ENCODE measurements at regions not wholly inside any gene's neighbourhood (a gene's known extent, or its start where the extent isn't known, plus 50 kb on each side); places are given as distances from the start of the nearest gene placed in this dataset.

DNA sequence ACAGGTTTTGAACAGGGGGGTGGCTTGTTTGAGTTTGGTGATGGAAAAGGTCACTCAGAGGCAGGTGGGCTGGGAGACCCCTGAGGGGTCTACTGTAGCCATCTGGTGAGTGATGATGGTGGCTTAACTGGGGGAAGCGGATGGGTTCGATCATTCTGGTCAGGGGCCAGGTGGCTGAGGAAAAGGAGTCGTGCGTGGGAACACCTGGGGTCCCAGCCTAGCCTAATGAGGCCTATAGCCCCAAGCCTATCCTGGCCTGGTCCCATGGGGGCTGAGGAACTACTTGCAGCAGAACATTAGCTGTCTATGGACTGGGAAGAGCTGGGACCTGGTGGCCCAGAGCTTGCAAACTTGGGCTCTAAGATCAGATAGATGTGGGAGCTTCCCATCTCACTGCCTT is 158.4 kb upstream of the MYL2 start:
- no peaks in the 10 kb centered on the region for H3K79me2 ChIP-seq (ENCODE audit: control insufficient read depth, insufficient read depth, low read length, unreplicated experiment)
- peaks cover 99% of the 10 kb centered on the region for H3K27me3 ChIP-seq (ENCODE audit: insufficient read depth, low read length)
- no peak overlapping the region for H3K4me3 ChIP-seq (ENCODE audit: low read depth, low read length)
- H3K4me1 ChIP-seq (ENCODE audit: control insufficient read depth, insufficient read depth, low read length, unreplicated experiment): no peaks in the 10 kb centered on the region
- H2AFZ ChIP-seq (ENCODE audit: low read length, unreplicated experiment): no peak overlapping the region
- H3K36me3 ChIP-seq (ENCODE audit: insufficient read depth, low read length): no peaks in the 10 kb centered on the region
- H3K27ac ChIP-seq (ENCODE audit: low read depth, low read length): no peak overlapping the region

DNA sequence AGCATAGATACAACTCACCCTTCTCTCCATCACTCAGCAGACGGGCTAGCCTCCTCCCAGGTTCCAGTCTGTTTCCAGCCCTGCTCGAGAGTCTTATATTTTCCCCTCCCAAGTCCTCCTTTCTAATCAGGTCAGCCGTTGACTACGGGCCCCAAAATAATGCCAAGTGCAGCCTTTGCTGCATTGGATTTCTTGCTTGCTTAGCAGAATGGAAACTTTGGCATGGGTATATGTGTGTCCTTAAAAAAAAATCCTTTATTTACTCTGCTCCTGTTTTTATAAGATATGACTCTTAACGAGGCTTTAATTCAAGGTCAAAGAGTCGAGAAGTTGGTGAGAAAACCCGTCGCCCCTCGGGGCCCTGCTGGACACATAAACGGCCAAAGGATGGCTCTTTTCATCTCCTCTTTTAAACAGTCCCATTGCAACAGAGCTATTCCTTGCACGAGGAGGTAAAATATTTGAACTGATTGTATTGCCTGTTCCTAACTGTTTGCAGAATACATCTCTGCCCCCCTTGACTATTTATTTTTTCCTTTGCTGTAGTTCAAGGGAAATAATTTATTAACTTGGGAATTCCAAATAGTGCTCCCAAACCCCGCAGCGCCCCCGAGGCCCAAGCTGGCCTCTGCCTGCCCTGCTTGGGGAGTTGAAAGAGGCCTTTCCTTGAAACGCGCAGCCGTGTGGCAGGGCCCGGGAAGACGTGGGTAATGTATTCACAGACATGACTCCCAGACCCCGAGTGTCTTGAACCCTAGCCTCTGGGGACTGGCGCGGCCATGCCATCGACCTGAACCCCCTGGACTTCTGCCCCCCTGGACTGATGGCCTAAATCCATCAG is 156.5 kb upstream of the MYL2 start:
- Histone ChIP-seq H3K79me2 (ENCODE audit: control insufficient read depth, insufficient read depth, low read length, unreplicated experiment) (no peaks in the 10 kb centered on the region), H3K27me3 (ENCODE audit: insufficient read depth, low read length) (peaks cover 99% of the 10 kb centered on the region), H2AFZ (ENCODE audit: low read length, unreplicated experiment) (no peak overlapping the region), H3K27ac (ENCODE audit: low read depth, low read length) (no peak overlapping the region), H3K4me3 (ENCODE audit: low read depth, low read length) (no peak overlapping the region), H3K4me1 (ENCODE audit: control insufficient read depth, insufficient read depth, low read length, unreplicated experiment) (no peaks in the 10 kb centered on the region), H3K36me3 (ENCODE audit: insufficient read depth, low read length) (no peaks in the 10 kb centered on the region)

DNA sequence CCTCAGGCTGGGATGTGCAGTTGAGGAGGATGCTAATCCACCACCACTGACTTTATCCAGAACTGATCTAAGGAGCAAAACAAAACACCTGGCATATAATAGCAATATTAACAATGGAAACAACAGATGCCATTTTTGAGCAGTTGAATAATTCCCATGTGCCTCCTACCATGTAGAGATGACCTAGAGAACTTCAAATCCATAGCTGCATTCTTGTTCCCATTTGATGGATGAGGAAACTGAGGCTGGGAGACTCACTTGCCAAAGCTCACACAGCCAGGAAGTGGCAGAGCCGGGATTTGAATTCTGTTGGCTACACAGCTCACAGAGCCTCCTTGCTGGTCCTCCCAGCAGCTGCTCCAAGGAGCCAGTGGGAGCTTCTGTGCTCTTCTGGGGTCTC is 155.8 kb upstream of the MYL2 start:
- H3K27me3 ChIP-seq (ENCODE audit: insufficient read depth, low read length): peaks cover 99% of the 10 kb centered on the region
- no peaks in the 10 kb centered on the region for H3K4me1 ChIP-seq (ENCODE audit: control insufficient read depth, insufficient read depth, low read length, unreplicated experiment)
- no peaks in the 10 kb centered on the region for H3K36me3 ChIP-seq (ENCODE audit: insufficient read depth, low read length)
- no peaks in the 10 kb centered on the region for H3K79me2 ChIP-seq (ENCODE audit: control insufficient read depth, insufficient read depth, low read length, unreplicated experiment)
- no peak overlapping the region for H3K4me3 ChIP-seq (ENCODE audit: low read depth, low read length)
- H2AFZ ChIP-seq (ENCODE audit: low read length, unreplicated experiment): no peak overlapping the region
- no peak overlapping the region for H3K27ac ChIP-seq (ENCODE audit: low read depth, low read length)

DNA sequence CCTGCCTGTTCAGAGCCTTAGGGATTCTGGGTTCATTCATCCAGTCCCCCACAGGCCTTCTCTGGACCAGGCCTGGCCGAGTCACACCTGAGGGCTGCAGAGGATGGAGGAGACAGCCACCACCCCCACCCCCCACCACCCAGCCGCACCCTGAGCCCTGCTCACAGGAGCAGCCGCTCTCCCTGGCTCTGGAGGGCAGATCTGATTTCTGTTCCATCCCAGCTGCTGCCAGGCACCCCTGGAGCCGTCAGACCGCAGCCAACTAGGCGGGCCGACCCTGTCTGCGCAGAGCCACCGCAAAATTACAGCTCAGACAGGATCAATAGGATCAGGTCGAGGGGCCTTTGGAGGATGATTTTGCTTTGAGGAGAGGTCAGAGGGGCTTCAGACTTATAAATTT is 154.6 kb upstream of the MYL2 start:
- Histone ChIP-seq H3K4me1 (ENCODE audit: control insufficient read depth, insufficient read depth, low read length, unreplicated experiment) (no peaks in the 10 kb centered on the region), H3K27me3 (ENCODE audit: insufficient read depth, low read length) (peaks cover 97% of the 10 kb centered on the region), H3K36me3 (ENCODE audit: insufficient read depth, low read length) (no peaks in the 10 kb centered on the region), H3K4me3 (ENCODE audit: low read depth, low read length) (no peak overlapping the region), H2AFZ (ENCODE audit: low read length, unreplicated experiment) (no peak overlapping the region), H3K79me2 (ENCODE audit: control insufficient read depth, insufficient read depth, low read length, unreplicated experiment) (no peaks in the 10 kb centered on the region), H3K27ac (ENCODE audit: low read depth, low read length) (no peak overlapping the region)

DNA sequence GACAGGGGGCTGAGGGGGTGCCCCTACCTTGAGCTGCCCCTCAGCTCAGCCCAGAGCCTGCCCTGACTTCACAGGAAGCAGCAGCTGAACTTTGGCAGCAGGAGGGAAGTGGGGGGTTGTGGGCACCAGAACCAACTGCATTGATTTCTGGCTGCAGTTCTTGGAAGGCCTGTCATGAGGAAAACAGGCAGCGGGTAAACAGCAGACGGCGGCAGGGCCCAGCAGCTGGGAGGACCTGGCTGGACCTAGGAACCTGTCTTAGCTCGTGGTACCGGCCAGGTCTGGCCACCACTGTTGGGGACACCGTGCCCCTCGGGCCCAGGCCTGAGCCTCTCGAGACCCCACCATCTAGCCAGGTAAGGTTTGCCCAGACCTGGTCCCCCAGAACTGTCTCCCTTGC is 154.2 kb upstream of the MYL2 start:
- H3K27me3 ChIP-seq (ENCODE audit: insufficient read depth, low read length): peaks cover 97% of the 10 kb centered on the region
- no peaks in the 10 kb centered on the region for H3K36me3 ChIP-seq (ENCODE audit: insufficient read depth, low read length)
- H3K4me3 ChIP-seq (ENCODE audit: low read depth, low read length): no peak overlapping the region
- H2AFZ ChIP-seq (ENCODE audit: low read length, unreplicated experiment): no peak overlapping the region
- no peaks in the 10 kb centered on the region for H3K4me1 ChIP-seq (ENCODE audit: control insufficient read depth, insufficient read depth, low read length, unreplicated experiment)
- no peak overlapping the region for H3K27ac ChIP-seq (ENCODE audit: low read depth, low read length)
- H3K79me2 ChIP-seq (ENCODE audit: control insufficient read depth, insufficient read depth, low read length, unreplicated experiment): no peaks in the 10 kb centered on the region

DNA sequence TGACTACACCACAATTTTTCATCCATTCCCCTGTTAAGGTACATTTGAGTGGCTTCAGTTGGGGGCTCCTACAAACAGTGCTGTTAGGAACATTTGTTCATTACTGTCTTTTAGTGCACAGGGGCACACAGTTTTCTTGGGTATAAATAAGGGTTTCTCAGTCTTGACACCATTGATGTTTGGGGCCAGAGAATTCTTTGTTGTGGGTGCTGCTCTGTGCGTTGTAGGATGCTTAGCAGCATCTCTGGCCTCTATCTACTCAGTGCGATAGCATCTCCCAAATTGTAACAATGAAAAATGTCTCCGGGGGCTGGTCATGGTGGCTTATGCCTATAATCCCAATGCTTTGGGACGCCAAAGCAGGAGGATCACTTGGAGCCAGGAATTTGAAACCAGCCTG is 153.0 kb upstream of the MYL2 start:
- no peaks in the 10 kb centered on the region for H3K79me2 ChIP-seq (ENCODE audit: control insufficient read depth, insufficient read depth, low read length, unreplicated experiment)
- H3K27ac ChIP-seq (ENCODE audit: low read depth, low read length): no peak overlapping the region
- H3K36me3 ChIP-seq (ENCODE audit: insufficient read depth, low read length): no peaks in the 10 kb centered on the region
- H2AFZ ChIP-seq (ENCODE audit: low read length, unreplicated experiment): no peak overlapping the region
- peaks cover 90% of the 10 kb centered on the region for H3K27me3 ChIP-seq (ENCODE audit: insufficient read depth, low read length)
- no peak overlapping the region for H3K4me3 ChIP-seq (ENCODE audit: low read depth, low read length)
- no peaks in the 10 kb centered on the region for H3K4me1 ChIP-seq (ENCODE audit: control insufficient read depth, insufficient read depth, low read length, unreplicated experiment)

DNA sequence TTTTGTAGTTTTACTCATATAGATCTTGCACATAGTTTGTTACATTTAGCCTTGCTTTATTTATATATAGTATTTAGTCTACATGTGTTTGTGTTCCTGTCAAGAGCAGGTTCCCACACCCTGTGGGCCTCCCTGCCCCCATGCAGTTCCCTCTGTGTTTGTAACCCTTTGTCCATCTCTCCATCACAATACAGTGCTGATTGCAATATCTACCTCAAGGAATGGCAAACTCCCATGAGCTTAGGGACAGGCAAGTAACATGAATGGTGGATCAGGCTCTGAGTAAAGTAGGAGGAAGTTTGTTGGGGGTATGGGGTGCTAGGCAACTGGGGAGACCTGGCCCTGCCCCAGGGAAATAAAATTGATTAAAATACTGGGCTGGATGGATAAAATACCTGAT is 151.9 kb upstream of the MYL2 start:
- no peaks in the 10 kb centered on the region for H3K36me3 ChIP-seq (ENCODE audit: insufficient read depth, low read length)
- H3K4me3 ChIP-seq (ENCODE audit: low read depth, low read length): no peak overlapping the region
- no peaks in the 10 kb centered on the region for H3K79me2 ChIP-seq (ENCODE audit: control insufficient read depth, insufficient read depth, low read length, unreplicated experiment)
- H3K27me3 ChIP-seq (ENCODE audit: insufficient read depth, low read length): peaks cover 81% of the 10 kb centered on the region
- no peak overlapping the region for H3K27ac ChIP-seq (ENCODE audit: low read depth, low read length)
- H3K4me1 ChIP-seq (ENCODE audit: control insufficient read depth, insufficient read depth, low read length, unreplicated experiment): no peaks in the 10 kb centered on the region
- H2AFZ ChIP-seq (ENCODE audit: low read length, unreplicated experiment): no peak overlapping the region

DNA sequence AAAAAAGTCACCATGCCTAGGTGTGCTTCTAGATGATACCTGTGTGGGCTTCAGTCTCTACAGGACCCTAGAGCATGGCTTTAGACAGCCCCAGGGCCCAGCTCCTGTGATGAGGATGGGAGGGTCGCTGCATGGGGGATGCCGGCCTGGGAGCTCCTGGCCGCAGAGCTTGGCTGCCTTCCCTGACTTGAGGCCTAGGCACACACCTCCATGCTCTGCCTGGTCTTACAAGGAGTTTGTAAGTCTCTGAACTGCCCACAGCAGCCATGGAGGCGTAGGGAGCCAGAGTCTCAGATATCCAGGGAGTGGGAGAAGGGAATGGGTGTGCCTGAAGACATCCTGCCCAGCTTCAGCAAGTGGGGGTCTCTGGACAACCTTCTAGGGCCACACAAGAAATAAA is 149.5 kb upstream of the MYL2 start:
- H3K79me2 ChIP-seq (ENCODE audit: control insufficient read depth, insufficient read depth, low read length, unreplicated experiment): no peaks in the 10 kb centered on the region
- H3K36me3 ChIP-seq (ENCODE audit: insufficient read depth, low read length): no peaks in the 10 kb centered on the region
- no peak overlapping the region for H3K4me3 ChIP-seq (ENCODE audit: low read depth, low read length)
- peaks cover 75% of the 10 kb centered on the region for H3K27me3 ChIP-seq (ENCODE audit: insufficient read depth, low read length)
- no peaks in the 10 kb centered on the region for H3K4me1 ChIP-seq (ENCODE audit: control insufficient read depth, insufficient read depth, low read length, unreplicated experiment)
- H2AFZ ChIP-seq (ENCODE audit: low read length, unreplicated experiment): no peak overlapping the region
- no peak overlapping the region for H3K27ac ChIP-seq (ENCODE audit: low read depth, low read length)

DNA sequence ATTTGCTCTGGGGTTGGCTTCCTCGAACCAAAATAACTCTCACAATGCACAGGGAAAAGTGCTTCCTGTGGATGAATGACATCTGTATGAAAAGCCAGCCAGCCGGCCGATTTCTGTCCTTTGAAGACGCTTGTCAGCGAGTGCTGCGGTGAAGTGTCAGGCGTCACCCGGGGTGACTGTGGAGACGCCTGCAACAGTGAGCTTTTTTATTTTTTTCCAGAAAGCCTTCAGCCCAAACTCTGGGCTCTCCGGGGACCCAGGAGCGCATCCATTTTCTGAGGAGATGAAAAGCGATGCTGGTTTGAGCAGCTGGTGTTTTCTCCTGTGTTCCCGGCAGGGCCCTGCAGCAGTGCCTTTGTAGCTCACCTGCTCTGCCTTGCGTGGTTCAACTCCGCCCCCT is 147.9 kb upstream of the MYL2 start:
- Histone ChIP-seq H3K79me2 (ENCODE audit: control insufficient read depth, insufficient read depth, low read length, unreplicated experiment) (no peaks in the 10 kb centered on the region), H3K27ac (ENCODE audit: low read depth, low read length) (no peak overlapping the region), H3K27me3 (ENCODE audit: insufficient read depth, low read length) (peaks cover 65% of the 10 kb centered on the region), H3K36me3 (ENCODE audit: insufficient read depth, low read length) (no peaks in the 10 kb centered on the region), H2AFZ (ENCODE audit: low read length, unreplicated experiment) (no peak overlapping the region), H3K4me1 (ENCODE audit: control insufficient read depth, insufficient read depth, low read length, unreplicated experiment) (peaks cover 3% of the 10 kb centered on the region), H3K4me3 (ENCODE audit: low read depth, low read length) (no peak overlapping the region)

DNA sequence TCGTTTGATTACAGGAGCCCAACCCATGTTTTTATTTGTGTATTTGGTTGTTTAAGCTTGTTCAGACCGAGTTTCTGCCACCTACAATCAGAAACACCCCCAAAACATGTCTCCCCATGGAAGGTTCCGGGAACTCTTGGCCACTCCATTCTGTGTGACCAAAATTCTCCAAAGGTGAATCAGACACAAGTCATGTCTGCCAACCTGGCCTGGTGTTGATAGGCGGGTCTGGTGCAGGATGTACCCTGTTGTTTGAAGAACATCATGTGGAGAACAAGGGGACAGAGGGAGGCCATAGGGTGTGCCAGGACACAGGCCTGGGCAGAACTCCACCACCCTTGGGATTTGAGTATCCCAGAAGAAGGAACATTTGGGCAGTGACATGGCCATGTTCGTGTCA is 147.1 kb upstream of the MYL2 start:
- Histone ChIP-seq H3K4me1 (ENCODE audit: control insufficient read depth, insufficient read depth, low read length, unreplicated experiment) (peaks cover 3% of the 10 kb centered on the region), H3K36me3 (ENCODE audit: insufficient read depth, low read length) (no peaks in the 10 kb centered on the region), H3K27me3 (ENCODE audit: insufficient read depth, low read length) (peaks cover 58% of the 10 kb centered on the region), H3K79me2 (ENCODE audit: control insufficient read depth, insufficient read depth, low read length, unreplicated experiment) (no peaks in the 10 kb centered on the region), H2AFZ (ENCODE audit: low read length, unreplicated experiment) (no peak overlapping the region), H3K27ac (ENCODE audit: low read depth, low read length) (no peak overlapping the region), H3K4me3 (ENCODE audit: low read depth, low read length) (no peak overlapping the region)

DNA sequence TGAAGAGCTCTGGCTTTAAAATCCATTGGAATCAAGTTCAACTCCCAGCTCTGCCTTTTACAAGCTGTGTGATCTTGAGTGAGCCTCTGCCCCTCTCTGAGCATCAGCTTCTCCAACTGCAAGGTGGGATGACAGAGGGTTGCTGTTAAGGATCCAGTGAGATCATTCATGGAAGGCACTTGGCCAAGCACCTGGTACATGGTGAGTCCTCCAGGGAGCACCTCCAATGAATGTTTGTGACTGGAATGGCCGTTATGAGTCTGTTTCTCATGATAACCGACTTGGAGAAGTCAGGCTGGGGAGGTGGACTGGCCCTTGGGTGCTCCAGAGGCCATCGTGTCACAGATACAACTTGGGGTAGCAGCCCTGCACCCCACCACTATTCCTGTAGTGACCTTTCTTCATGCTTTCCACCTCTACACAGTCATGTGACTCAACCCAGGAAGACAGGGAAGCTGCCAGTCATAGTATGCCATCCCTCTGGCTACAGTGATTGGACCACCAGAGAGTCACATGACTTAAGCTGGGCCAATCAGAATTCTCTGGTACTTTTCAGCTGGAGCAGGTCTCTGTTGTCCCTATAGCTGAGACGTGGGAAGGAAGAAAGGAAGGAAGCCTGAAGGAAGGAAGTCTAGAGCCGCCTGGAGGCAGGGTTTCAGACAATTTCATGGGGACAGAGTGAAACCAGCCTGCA is 146.5 kb upstream of the MYL2 start:
- H3K27me3 ChIP-seq (ENCODE audit: insufficient read depth, low read length): peaks cover 51% of the 10 kb centered on the region
- no peak overlapping the region for H3K27ac ChIP-seq (ENCODE audit: low read depth, low read length)
- H2AFZ ChIP-seq (ENCODE audit: low read length, unreplicated experiment): no peak overlapping the region
- no peaks in the 10 kb centered on the region for H3K36me3 ChIP-seq (ENCODE audit: insufficient read depth, low read length)
- peaks cover 3% of the 10 kb centered on the region for H3K4me1 ChIP-seq (ENCODE audit: control insufficient read depth, insufficient read depth, low read length, unreplicated experiment)
- H3K79me2 ChIP-seq (ENCODE audit: control insufficient read depth, insufficient read depth, low read length, unreplicated experiment): no peaks in the 10 kb centered on the region
- H3K4me3 ChIP-seq (ENCODE audit: low read depth, low read length): no peak overlapping the region

Measured in ACC112 (cell line).